ENCODE measurements at regions not wholly inside any gene's neighbourhood (a gene's known extent, or its start where the extent isn't known, plus 50 kb on each side); places are given as distances from the start of the nearest gene placed in this dataset.

- DNase-seq (ENCODE audit: low spot score): no peak
- POLR2A ChIA-PET (ENCODE audit: low non-redundant PET): no interaction called here
- H3K27ac ChIP-seq: no peak overlapping the region
- TF ChIP-seq CTCF (conservative IDR thresholded peaks at IDR 0.05; ENCODE audit: low read depth): no peak
- CTCF ChIA-PET: interaction anchor here (0.7 kb wide), 1 partner anchor 18 kb away, joined by 3 read pairs; no protein-coding TSS in a partner anchor
These were observed 766.8 kb upstream of the FAM98A start for GRCh38 chr2:34365932-34366331.

DNA sequence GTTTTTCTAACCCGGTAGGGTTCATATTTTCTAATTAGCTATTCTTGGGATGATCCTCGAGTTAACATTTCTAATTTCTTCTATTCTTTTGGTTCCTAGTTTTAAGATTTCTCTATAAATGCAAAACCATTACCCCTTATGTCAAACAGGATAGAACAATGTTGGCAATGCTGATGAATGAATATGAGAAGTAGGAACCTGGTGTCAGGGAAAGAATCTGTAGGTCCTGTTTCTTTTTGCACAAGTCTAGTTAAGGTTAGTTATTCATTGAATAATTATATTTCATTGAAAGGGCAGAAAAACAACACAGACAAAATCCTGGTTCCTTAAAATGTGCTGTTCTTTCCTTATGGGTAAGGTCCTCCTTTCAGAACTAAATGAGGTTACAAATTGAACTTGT, 766.4 kb upstream of the FAM98A start:
- CTCF ChIA-PET: interaction anchor here (0.7 kb wide), 1 partner anchor 18 kb away, joined by 3 read pairs; no protein-coding TSS in a partner anchor
- DNase-seq (ENCODE audit: low spot score): no peak
- H3K27ac ChIP-seq: no peak overlapping the region
- POLR2A ChIA-PET (ENCODE audit: low non-redundant PET): no interaction called here
- no peak for TF ChIP-seq CTCF (conservative IDR thresholded peaks at IDR 0.05; ENCODE audit: low read depth)

DNA sequence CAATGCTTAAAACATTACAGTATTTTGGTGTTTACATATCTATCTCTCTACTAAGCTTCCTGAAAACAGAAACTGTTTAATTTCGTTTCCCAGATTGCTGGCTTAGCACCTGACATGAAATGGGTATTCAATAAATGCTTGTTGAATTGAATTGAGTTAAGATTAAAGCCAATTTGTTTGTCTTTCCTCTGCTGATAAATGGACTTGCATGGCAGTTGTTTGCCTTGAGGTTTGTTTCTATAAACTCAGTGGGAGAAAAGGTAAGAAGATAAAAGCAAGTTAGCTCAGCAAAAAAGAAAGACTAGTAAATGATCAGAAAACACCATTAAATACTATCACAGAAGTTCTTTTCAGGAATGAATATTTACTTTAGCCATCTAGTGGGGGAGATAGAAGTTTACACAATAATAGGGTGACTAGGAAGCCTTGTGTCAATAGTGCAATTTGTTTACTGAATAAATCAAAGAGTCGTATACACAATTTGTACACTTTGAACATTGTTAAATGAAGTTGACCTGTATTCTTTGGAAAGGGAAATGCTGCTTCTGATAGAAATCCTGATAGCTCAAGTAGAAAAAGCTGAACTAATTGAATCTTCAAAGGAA, 754.5 kb upstream of the FAM98A start:
- TF ChIP-seq CTCF (conservative IDR thresholded peaks at IDR 0.05; ENCODE audit: low read depth): no peak
- ChIA-PET CTCF (interaction anchor here (0.6 to 1.1 kb wide), 2 partner anchors 21 to 1593 kb away, joined by 4 read pairs; no protein-coding TSS in a partner anchor), POLR2A (ENCODE audit: low non-redundant PET) (no interaction called here)

GRCh38 chr2:34349527-34349926, 750.4 kb upstream of the FAM98A start:
- ChIA-PET POLR2A (ENCODE audit: low non-redundant PET) (no interaction called here), CTCF (no interaction called here)
- no peak for TF ChIP-seq CTCF (conservative IDR thresholded peaks at IDR 0.05; ENCODE audit: low read depth)
- no peak for DNase-seq (ENCODE audit: low spot score)
- H3K27ac ChIP-seq: no peak overlapping the region

More for the DNA sequence above, 754.5 kb upstream of the FAM98A start:
- no peak overlapping the region for H3K27ac ChIP-seq
- DNase-seq (ENCODE audit: low spot score): no peak

- CTCF ChIA-PET: no interaction called here
- no peak for TF ChIP-seq CTCF (conservative IDR thresholded peaks at IDR 0.05; ENCODE audit: low read depth)
- POLR2A ChIA-PET (ENCODE audit: low non-redundant PET): no interaction called here
- no peak overlapping the region for H3K27ac ChIP-seq
- no peak for DNase-seq (ENCODE audit: low spot score)
These were observed 745.9 kb upstream of the FAM98A start for GRCh38 chr2:34345030-34345429.

GRCh38 chr2:34340307-34340706, 741.2 kb upstream of the FAM98A start:
- ChIA-PET CTCF (no interaction called here), POLR2A (ENCODE audit: low non-redundant PET) (no interaction called here)
- no peak overlapping the region for H3K27ac ChIP-seq
- TF ChIP-seq CTCF (conservative IDR thresholded peaks at IDR 0.05; ENCODE audit: low read depth): no peak
- no peak for DNase-seq (ENCODE audit: low spot score)
